ENCODE measurements at regions not wholly inside any gene's neighbourhood (a gene's known extent, or its start where the extent isn't known, plus 50 kb on each side); places are given as distances from the start of the nearest gene placed in this dataset.

DNA sequence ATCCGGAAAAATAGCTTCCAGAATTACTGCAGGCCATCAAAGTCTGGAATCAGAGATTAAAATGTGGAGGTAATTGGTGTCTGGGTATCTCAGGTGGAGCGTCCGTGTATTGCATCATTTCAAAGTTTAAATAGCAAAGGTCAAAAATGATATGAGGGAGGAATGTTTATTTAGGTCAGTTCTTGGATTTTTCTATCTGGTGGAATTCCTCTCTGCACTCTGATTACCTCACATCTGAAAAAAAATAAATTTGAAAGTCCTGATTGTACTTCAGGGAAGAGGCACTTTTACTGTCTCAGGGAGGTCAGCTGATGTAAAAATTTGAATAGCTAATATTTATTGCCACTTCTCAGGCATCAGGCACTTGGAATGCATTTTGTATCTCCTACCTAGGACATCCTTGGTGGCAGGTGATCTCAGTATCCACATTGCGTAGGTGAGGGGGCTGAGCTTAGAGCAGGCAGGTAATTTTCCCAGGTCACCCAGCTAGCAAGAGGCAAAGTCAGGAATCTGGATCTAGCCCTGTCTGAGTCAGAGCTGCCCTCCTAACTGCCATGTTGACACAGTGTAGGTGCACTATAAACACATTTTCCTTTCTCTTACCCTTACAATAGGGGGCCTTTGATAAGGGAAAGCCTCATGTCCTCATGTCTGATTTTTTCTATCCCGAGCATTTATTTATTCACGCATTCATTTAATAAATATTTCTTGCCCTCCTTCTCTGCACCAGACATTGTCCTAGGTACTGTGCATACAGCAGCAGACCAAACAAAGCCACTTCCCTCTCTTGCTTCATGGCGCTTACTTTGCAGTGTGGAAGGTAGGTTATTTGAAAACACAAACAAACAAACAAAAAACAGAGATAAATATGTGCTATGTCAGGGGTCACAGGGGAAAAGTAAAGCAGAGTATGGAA, 454.3 kb downstream of the HAPSTR1 start:
- TF ChIP-seq CXXC5 (CRISPR knock-in tag; IDR thresholded peaks at IDR 0.05) (no peak), HDAC3 (IDR thresholded peaks at IDR 0.05; ENCODE audit: borderline replicate concordance, partially characterized antibody) (no peak), MED1 (CRISPR knock-in tag; IDR thresholded peaks at IDR 0.05; ENCODE audit: borderline replicate concordance) (no peak)
- TF ChIP-seq, protein P1, sequence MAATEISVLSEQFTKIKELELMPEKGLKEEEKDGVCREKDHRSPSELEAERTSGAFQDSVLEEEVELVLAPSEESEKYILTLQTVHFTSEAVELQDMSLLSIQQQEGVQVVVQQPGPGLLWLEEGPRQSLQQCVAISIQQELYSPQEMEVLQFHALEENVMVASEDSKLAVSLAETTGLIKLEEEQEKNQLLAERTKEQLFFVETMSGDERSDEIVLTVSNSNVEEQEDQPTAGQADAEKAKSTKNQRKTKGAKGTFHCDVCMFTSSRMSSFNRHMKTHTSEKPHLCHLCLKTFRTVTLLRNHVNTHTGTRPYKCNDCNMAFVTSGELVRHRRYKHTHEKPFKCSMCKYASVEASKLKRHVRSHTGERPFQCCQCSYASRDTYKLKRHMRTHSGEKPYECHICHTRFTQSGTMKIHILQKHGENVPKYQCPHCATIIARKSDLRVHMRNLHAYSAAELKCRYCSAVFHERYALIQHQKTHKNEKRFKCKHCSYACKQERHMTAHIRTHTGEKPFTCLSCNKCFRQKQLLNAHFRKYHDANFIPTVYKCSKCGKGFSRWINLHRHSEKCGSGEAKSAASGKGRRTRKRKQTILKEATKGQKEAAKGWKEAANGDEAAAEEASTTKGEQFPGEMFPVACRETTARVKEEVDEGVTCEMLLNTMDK (IDR thresholded peaks at IDR 0.05; ENCODE audit: borderline replicate concordance, insufficient read depth, low read depth, low read length, poor library complexity, severe bottlenecking), result no peak
